ENCODE measurements at regions not wholly inside any gene's neighbourhood (a gene's known extent, or its start where the extent isn't known, plus 50 kb on each side); places are given as distances from the start of the nearest gene placed in this dataset.

GRCh38 chr20:11277170-11277569 is 603.4 kb upstream of the JAG1 start:
- no peak overlapping the region for H3K27ac ChIP-seq (ENCODE audit: low read depth)
- peaks cover 7% of the 10 kb centered on the region for H3K27me3 Mint-ChIP-seq (ENCODE audit: insufficient read depth, low read depth, poor library complexity)
- peaks cover 3% of the 10 kb centered on the region; the same call in 1 of the 3 replicates for H3K9me3 Mint-ChIP-seq
- H3K36me3 ChIP-seq (ENCODE audit: insufficient read depth): 0 out of 2 replicates have a peak, but pooled peaks cover 3% of the 10 kb centered on the region
- no peaks in the 10 kb centered on the region for H3K36me3 Mint-ChIP-seq (ENCODE audit: low read depth)
- peaks cover 13% of the 10 kb centered on the region for H3K4me1 ChIP-seq (ENCODE audit: insufficient read depth)
- H3K4me3 ChIP-seq: no peak overlapping the region
- ATAC-seq (no peak), DNase-seq (ENCODE audit: low spot score) (no peak)
- H3K27ac Mint-ChIP-seq: no peak overlapping the region
- H4K20me1 ChIP-seq (replicated peaks; ENCODE audit: insufficient read depth): no peaks in the 10 kb centered on the region
- no peak overlapping the region for H3K4me3 Mint-ChIP-seq
- no peak overlapping the region for H3K4me2 ChIP-seq
- no peak overlapping the region; the same call in 1 of the 2 replicates for H2AFZ ChIP-seq
- no peaks in the 10 kb centered on the region for H3K27me3 ChIP-seq (ENCODE audit: insufficient read depth)
- no peaks in the 10 kb centered on the region for H3K9me2 ChIP-seq (ENCODE audit: insufficient read depth)
- no peaks in the 10 kb centered on the region; the same call in 1 of the 2 replicates for H3F3A ChIP-seq (replicated peaks; ENCODE audit: low read depth)
- TF ChIP-seq, protein P1, sequence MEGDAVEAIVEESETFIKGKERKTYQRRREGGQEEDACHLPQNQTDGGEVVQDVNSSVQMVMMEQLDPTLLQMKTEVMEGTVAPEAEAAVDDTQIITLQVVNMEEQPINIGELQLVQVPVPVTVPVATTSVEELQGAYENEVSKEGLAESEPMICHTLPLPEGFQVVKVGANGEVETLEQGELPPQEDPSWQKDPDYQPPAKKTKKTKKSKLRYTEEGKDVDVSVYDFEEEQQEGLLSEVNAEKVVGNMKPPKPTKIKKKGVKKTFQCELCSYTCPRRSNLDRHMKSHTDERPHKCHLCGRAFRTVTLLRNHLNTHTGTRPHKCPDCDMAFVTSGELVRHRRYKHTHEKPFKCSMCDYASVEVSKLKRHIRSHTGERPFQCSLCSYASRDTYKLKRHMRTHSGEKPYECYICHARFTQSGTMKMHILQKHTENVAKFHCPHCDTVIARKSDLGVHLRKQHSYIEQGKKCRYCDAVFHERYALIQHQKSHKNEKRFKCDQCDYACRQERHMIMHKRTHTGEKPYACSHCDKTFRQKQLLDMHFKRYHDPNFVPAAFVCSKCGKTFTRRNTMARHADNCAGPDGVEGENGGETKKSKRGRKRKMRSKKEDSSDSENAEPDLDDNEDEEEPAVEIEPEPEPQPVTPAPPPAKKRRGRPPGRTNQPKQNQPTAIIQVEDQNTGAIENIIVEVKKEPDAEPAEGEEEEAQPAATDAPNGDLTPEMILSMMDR (conservative IDR thresholded peaks at IDR 0.05; ENCODE audit: low read depth in 2 of 2): no peak
- TF ChIP-seq NANOG (IDR thresholded peaks at IDR 0.05; ENCODE audit: borderline replicate concordance) (no peak), JUNB (IDR thresholded peaks at IDR 0.05; ENCODE audit: unreplicated experiment) (no peak), EZH2 (IDR thresholded peaks at IDR 0.05; ENCODE audit: low read depth, unreplicated experiment) (no peak), STAT1 (IDR thresholded peaks at IDR 0.05; ENCODE audit: unreplicated experiment) (no peak), REST (IDR thresholded peaks at IDR 0.05; ENCODE audit: unreplicated experiment) (no peak), CREB1 (CRISPR knock-in tag; IDR thresholded peaks at IDR 0.05; ENCODE audit: low read depth) (no peak), ETS1 (IDR thresholded peaks at IDR 0.05) (no peak), ZNF331 (CRISPR knock-in tag; IDR thresholded peaks at IDR 0.05; ENCODE audit: low read depth) (no peak), ZNF114 (CRISPR knock-in tag; IDR thresholded peaks at IDR 0.05) (no peak), POLR2AphosphoS5 (IDR thresholded peaks at IDR 0.05; ENCODE audit: low read depth) (no peak), EZH2phosphoT487 (IDR thresholded peaks at IDR 0.05; ENCODE audit: unreplicated experiment) (no peak)
- TF ChIP-seq, protein P2, sequence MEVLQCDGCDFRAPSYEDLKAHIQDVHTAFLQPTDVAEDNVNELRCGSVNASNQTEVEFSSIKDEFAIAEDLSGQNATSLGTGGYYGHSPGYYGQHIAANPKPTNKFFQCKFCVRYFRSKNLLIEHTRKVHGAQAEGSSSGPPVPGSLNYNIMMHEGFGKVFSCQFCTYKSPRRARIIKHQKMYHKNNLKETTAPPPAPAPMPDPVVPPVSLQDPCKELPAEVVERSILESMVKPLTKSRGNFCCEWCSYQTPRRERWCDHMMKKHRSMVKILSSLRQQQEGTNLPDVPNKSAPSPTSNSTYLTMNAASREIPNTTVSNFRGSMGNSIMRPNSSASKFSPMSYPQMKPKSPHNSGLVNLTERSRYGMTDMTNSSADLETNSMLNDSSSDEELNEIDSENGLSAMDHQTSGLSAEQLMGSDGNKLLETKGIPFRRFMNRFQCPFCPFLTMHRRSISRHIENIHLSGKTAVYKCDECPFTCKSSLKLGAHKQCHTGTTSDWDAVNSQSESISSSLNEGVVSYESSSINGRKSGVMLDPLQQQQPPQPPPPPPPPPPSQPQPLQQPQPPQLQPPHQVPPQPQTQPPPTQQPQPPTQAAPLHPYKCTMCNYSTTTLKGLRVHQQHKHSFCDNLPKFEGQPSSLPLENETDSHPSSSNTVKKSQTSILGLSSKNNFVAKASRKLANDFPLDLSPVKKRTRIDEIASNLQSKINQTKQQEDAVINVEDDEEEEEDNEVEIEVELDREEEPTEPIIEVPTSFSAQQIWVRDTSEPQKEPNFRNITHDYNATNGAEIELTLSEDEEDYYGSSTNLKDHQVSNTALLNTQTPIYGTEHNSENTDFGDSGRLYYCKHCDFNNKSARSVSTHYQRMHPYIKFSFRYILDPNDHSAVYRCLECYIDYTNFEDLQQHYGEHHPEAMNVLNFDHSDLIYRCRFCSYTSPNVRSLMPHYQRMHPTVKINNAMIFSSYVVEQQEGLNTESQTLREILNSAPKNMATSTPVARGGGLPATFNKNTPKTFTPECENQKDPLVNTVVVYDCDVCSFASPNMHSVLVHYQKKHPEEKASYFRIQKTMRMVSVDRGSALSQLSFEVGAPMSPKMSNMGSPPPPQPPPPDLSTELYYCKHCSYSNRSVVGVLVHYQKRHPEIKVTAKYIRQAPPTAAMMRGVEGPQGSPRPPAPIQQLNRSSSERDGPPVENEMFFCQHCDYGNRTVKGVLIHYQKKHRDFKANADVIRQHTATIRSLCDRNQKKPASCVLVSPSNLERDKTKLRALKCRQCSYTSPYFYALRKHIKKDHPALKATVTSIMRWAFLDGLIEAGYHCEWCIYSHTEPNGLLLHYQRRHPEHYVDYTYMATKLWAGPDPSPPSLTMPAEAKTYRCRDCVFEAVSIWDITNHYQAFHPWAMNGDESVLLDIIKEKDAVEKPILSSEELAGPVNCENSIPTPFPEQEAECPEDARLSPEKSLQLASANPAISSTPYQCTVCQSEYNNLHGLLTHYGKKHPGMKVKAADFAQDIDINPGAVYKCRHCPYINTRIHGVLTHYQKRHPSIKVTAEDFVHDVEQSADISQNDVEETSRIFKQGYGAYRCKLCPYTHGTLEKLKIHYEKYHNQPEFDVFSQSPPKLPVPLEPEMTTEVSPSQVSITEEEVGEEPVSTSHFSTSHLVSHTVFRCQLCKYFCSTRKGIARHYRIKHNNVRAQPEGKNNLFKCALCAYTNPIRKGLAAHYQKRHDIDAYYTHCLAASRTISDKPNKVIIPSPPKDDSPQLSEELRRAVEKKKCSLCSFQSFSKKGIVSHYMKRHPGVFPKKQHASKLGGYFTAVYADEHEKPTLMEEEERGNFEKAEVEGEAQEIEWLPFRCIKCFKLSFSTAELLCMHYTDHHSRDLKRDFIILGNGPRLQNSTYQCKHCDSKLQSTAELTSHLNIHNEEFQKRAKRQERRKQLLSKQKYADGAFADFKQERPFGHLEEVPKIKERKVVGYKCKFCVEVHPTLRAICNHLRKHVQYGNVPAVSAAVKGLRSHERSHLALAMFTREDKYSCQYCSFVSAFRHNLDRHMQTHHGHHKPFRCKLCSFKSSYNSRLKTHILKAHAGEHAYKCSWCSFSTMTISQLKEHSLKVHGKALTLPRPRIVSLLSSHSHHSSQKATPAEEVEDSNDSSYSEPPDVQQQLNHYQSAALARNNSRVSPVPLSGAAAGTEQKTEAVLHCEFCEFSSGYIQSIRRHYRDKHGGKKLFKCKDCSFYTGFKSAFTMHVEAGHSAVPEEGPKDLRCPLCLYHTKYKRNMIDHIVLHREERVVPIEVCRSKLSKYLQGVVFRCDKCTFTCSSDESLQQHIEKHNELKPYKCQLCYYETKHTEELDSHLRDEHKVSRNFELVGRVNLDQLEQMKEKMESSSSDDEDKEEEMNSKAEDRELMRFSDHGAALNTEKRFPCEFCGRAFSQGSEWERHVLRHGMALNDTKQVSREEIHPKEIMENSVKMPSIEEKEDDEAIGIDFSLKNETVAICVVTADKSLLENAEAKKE (CRISPR knock-in tag; IDR thresholded peaks at IDR 0.05): no peak
- no peaks in the 10 kb centered on the region for H3K79me2 ChIP-seq (replicated peaks; ENCODE audit: insufficient read depth)
- peaks cover 33% of the 10 kb centered on the region for H3K4me1 Mint-ChIP-seq

All from GM23338 (cell line).